Keratinocyte (primary cell): ENCODE measurements at regions not wholly inside any gene's neighbourhood (a gene's known extent, or its start where the extent isn't known, plus 50 kb on each side); places are given as distances from the start of the nearest gene placed in this dataset.

Source experiments
- CTCF ChIP-seq, 3 experiments: IDR thresholded peaks in 1 of 3; conservative IDR thresholded peaks in 1 of 3; optimal IDR thresholded peaks in 1 of 3; 2 replicates in 2 of 3; 3 replicates in 1 of 3; pipeline versions ENCODE3 to v1.5.1; 2011; ENCODE audit warnings: low read length in 3 of 3, mild to moderate bottlenecking in 3 of 3, moderate library complexity in 2 of 3, control low read depth in 1 of 3, inconsistent platforms in 1 of 3; ENCODE audit not compliant: insufficient read depth in 2 of 3; ENCODE audit errors: extremely low read depth in 1 of 3
- EZH2 ChIP-seq: IDR thresholded peaks from one replicate; pipeline ENCODE4 v1.6.1; 2012; ENCODE audit warnings: inconsistent platforms, mild to moderate bottlenecking, low read length, moderate library complexity

- TF ChIP-seq CTCF (optimal IDR thresholded peaks at IDR 0.05 in 1 of 3, IDR thresholded peaks at IDR 0.05 in 1 of 3, conservative IDR thresholded peaks at IDR 0.05 in 1 of 3; ENCODE audit: extremely low read depth in 1 of 3, insufficient read depth in 2 of 3, low read length in 3 of 3) = no peak
- TF ChIP-seq EZH2 = no peak
Observed at GRCh38 chr2:180156651-180157050, 149.6 kb upstream of the CWC22 start.
